ENCODE measurements at regions not wholly inside any gene's neighbourhood (a gene's known extent, or its start where the extent isn't known, plus 50 kb on each side); places are given as distances from the start of the nearest gene placed in this dataset.

DNA sequence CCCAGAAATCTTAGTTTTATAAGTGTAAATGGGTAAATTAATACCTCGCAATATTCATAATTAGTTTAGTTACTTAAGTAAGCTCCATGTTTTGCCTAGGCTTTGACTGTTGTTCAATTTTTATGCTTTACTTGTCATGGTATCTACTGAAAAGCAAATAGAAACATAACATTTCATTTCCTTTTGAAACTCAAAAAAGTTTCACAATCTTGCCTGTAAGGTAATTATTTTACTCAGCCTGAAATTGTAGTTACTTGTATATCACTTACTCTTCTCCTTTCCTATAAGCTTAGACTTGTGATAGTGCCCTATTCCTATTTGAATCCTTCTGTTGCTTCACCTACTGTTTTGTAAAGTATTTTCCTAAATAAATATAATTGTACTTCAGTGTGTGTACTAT lies 914.4 kb upstream of the COX7C start:
- H3K36me3 ChIP-seq (replicated peaks in 1 of 2; ENCODE audit: control insufficient read depth in 1 of 2, insufficient read depth in 2 of 2, low read length in 2 of 2) = no peaks in the 10 kb centered on the region
- in situ Hi-C loops (cut with HindIII; ENCODE audit: extremely low pct_ligation_motif_present, low pct_unique_long_range_greater_than_20kb) = no loop called here
- WGBS (ENCODE audit: low lambda C conversion rate) = 83% methylated on average over 1 of the region's 1 CpG
- ChIA-PET CTCF (ENCODE audit: low intra/inter-chr PET ratio, low total read pairs) (no interaction called here), POLR2A (no interaction called here)
- no peaks in the 10 kb centered on the region for H3K27me3 ChIP-seq (ENCODE audit: control insufficient read depth in 1 of 2, insufficient read depth in 2 of 2, low read length in 2 of 2)
- H2AFZ ChIP-seq (ENCODE audit: low read length) = no peak overlapping the region
- intact Hi-C loops (cut with micrococcal nuclease; ENCODE audit: unreplicated experiment) = no loop called here
- H3K9ac ChIP-seq (ENCODE audit: insufficient read depth, low read depth, low read length) = no peak overlapping the region
- ATAC-seq = no peak
- no peak overlapping the region for H3K27ac ChIP-seq (ENCODE audit: extremely low read length, insufficient read depth, low read length)
- H4K20me1 ChIP-seq (ENCODE audit: insufficient read depth, low read length) = no peaks in the 10 kb centered on the region
- no peaks in the 10 kb centered on the region for H3K4me1 ChIP-seq (ENCODE audit: insufficient read depth, low read length)
- FAIRE-seq = no peak
- no TSS peak for BruUV-seq (replicated peaks)
- H3K4me2 ChIP-seq (ENCODE audit: low read depth, low read length) = no peak overlapping the region
- H3K9me3 ChIP-seq (ENCODE audit: low read length) = no peaks in the 10 kb centered on the region
- no peak for DNase-seq (ENCODE audit: low spot score)
- H3K4me3 ChIP-seq (replicated peaks in 1 of 3; ENCODE audit: insufficient read depth in 1 of 3, low read depth in 2 of 3, low read length in 3 of 3) = no peak overlapping the region
- no peaks in the 10 kb centered on the region for H3K79me2 ChIP-seq (ENCODE audit: insufficient read depth, low read length)
- TF ChIP-seq, protein P1, sequence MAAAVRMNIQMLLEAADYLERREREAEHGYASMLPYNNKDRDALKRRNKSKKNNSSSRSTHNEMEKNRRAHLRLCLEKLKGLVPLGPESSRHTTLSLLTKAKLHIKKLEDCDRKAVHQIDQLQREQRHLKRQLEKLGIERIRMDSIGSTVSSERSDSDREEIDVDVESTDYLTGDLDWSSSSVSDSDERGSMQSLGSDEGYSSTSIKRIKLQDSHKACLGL (CRISPR knock-in tag; IDR thresholded peaks at IDR 0.05) = no peak
- TF ChIP-seq SRY (CRISPR knock-in tag; IDR thresholded peaks at IDR 0.05) (no peak), ZNF782 (CRISPR knock-in tag; IDR thresholded peaks at IDR 0.05; ENCODE audit: borderline replicate concordance) (no peak), MAFG (CRISPR knock-in tag; IDR thresholded peaks at IDR 0.05) (no peak), TGIF2 (CRISPR knock-in tag; IDR thresholded peaks at IDR 0.05) (no peak), ELF1 (CRISPR knock-in tag; IDR thresholded peaks at IDR 0.05) (no peak), ZNF292 (CRISPR knock-in tag; IDR thresholded peaks at IDR 0.05; ENCODE audit: borderline replicate concordance, low read depth) (no peak), FOXC1 (CRISPR knock-in tag; IDR thresholded peaks at IDR 0.05; ENCODE audit: borderline replicate concordance) (no peak), ZNF160 (CRISPR knock-in tag; IDR thresholded peaks at IDR 0.05) (no peak), CC2D1A (CRISPR knock-in tag; IDR thresholded peaks at IDR 0.05) (no peak), CEBPB (IDR thresholded peaks at IDR 0.05; ENCODE audit: borderline replicate concordance, low read depth, low read length) (no peak), ZIK1 (CRISPR knock-in tag; IDR thresholded peaks at IDR 0.05; ENCODE audit: borderline replicate concordance, low read depth) (no peak), SMAD1 (CRISPR knock-in tag; IDR thresholded peaks at IDR 0.05; ENCODE audit: borderline replicate concordance, low read depth) (no peak), JUNB (CRISPR knock-in tag; IDR thresholded peaks at IDR 0.05; ENCODE audit: borderline replicate concordance) (no peak), CBX2 (IDR thresholded peaks at IDR 0.05; ENCODE audit: low read depth, low read length) (no peak), CBX2 (CRISPR knock-in tag; IDR thresholded peaks at IDR 0.05; ENCODE audit: low read depth) (no peak), ZNF781 (CRISPR knock-in tag; IDR thresholded peaks at IDR 0.05; ENCODE audit: borderline replicate concordance, not compliant biosample characterization) (no peak)
- TF ChIP-seq, protein P2, sequence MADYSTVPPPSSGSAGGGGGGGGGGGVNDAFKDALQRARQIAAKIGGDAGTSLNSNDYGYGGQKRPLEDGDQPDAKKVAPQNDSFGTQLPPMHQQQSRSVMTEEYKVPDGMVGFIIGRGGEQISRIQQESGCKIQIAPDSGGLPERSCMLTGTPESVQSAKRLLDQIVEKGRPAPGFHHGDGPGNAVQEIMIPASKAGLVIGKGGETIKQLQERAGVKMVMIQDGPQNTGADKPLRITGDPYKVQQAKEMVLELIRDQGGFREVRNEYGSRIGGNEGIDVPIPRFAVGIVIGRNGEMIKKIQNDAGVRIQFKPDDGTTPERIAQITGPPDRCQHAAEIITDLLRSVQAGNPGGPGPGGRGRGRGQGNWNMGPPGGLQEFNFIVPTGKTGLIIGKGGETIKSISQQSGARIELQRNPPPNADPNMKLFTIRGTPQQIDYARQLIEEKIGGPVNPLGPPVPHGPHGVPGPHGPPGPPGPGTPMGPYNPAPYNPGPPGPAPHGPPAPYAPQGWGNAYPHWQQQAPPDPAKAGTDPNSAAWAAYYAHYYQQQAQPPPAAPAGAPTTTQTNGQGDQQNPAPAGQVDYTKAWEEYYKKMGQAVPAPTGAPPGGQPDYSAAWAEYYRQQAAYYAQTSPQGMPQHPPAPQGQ (CRISPR knock-in tag; IDR thresholded peaks at IDR 0.05; ENCODE audit: borderline replicate concordance) = no peak

Measured in HepG2 (cell line).